NCI-H2196 treated with DMSO at 0.1 percent for 48 hours (cell line): ENCODE measurements at regions not wholly inside any gene's neighbourhood (a gene's known extent, or its start where the extent isn't known, plus 50 kb on each side); places are given as distances from the start of the nearest gene placed in this dataset.
"Not testable (repeated sequence)": the region's sequence is repeated elsewhere in the genome, so short reads cannot be mapped to it uniquely, and the experiment has no call there.

Source experiments
- DNase-seq: peaks from one replicate; lab custom pipeline; 2025; ENCODE audit not compliant: unreplicated experiment; lab: John Stamatoyannopoulos, UW

GRCh38 chr15:77910030-77910911, 167.2 kb downstream of the TBC1D2B start:
- DNase-seq = not testable (repeated sequence)

GRCh38 chr15:77909182-77909940, 168.2 kb downstream of the TBC1D2B start:
- DNase-seq = no peak

- not testable (repeated sequence) for DNase-seq
Observed at GRCh38 chr15:77908752-77909111, 168.8 kb downstream of the TBC1D2B start.

- DNase-seq = no peak
Observed at GRCh38 chr15:77907824-77908751, 169.4 kb downstream of the TBC1D2B start.

- DNase-seq = not testable (repeated sequence)
Observed at GRCh38 chr15:77906062-77906990, 171.2 kb downstream of the TBC1D2B start.

GRCh38 chr15:77905301-77905920, 172.1 kb downstream of the TBC1D2B start:
- no peak for DNase-seq

- DNase-seq = no peak
Observed at GRCh38 chr15:77904901-77905300, 172.6 kb downstream of the TBC1D2B start.

GRCh38 chr15:77904436-77904821, 173.1 kb downstream of the TBC1D2B start:
- no peak for DNase-seq

GRCh38 chr15:77903761-77904435, 173.6 kb downstream of the TBC1D2B start:
- DNase-seq = not testable (repeated sequence)

- not testable (repeated sequence) for DNase-seq
Observed at GRCh38 chr15:77902921-77903760, 174.4 kb downstream of the TBC1D2B start.

- no peak for DNase-seq
Observed at GRCh38 chr15:77901921-77902750, 175.4 kb downstream of the TBC1D2B start.

- DNase-seq = no peak
Observed at GRCh38 chr15:77901251-77901881, 176.1 kb downstream of the TBC1D2B start.

GRCh38 chr15:77900331-77900963, 177.1 kb downstream of the TBC1D2B start:
- DNase-seq = not testable (repeated sequence)

- DNase-seq = not testable (repeated sequence)
Observed at GRCh38 chr15:77899776-77900175, 177.7 kb downstream of the TBC1D2B start.

- no peak for DNase-seq
Observed at GRCh38 chr15:77898811-77899730, 178.4 kb downstream of the TBC1D2B start.
